HuH-7.5 (cell line): ENCODE measurements at regions not wholly inside any gene's neighbourhood (a gene's known extent, or its start where the extent isn't known, plus 50 kb on each side); places are given as distances from the start of the nearest gene placed in this dataset.
A peak's percentile ranks its signal among the peaks of the same experiment; 100 is the strongest.

Source experiments
- DNase-seq: peaks from one replicate; pipeline ENCODE4 v3.0.0; 2011; ENCODE audit warnings: low spot score

GRCh38 chr4:129897111-129897510 is 801.2 kb downstream of the C4orf33 start:
- no peak for DNase-seq

- DNase-seq, result no peak
These were observed 803.9 kb downstream of the C4orf33 start for GRCh38 chr4:129899849-129900248.

GRCh38 chr4:129900430-129900953 is 804.5 kb downstream of the C4orf33 start:
- peak; percentile 1 for DNase-seq

- DNase-seq, result no peak
These were observed 805.3 kb downstream of the C4orf33 start for GRCh38 chr4:129901205-129901604.

- no peak for DNase-seq
These were observed 807.9 kb downstream of the C4orf33 start for GRCh38 chr4:129903861-129904260.

GRCh38 chr4:129905256-129905655 is 809.3 kb downstream of the C4orf33 start:
- no peak for DNase-seq

GRCh38 chr4:129908117-129908516 is 812.2 kb downstream of the C4orf33 start:
- no peak for DNase-seq

- DNase-seq, result no peak
These were observed 821.0 kb downstream of the C4orf33 start for GRCh38 chr4:129916991-129917390.

GRCh38 chr4:129917651-129918050 is 821.7 kb downstream of the C4orf33 start:
- DNase-seq, result no peak

- no peak for DNase-seq
These were observed 831.0 kb downstream of the C4orf33 start for GRCh38 chr4:129926936-129927335.

GRCh38 chr4:129929052-129929451 is 833.1 kb downstream of the C4orf33 start:
- DNase-seq, result no peak

- DNase-seq, result no peak
These were observed 834.0 kb downstream of the C4orf33 start for GRCh38 chr4:129929984-129930383.

GRCh38 chr4:129950217-129950616 is 854.3 kb downstream of the C4orf33 start:
- DNase-seq, result no peak

- no peak for DNase-seq
These were observed 870.2 kb downstream of the C4orf33 start for GRCh38 chr4:129966175-129966574.

GRCh38 chr4:129968366-129968765 is 872.4 kb downstream of the C4orf33 start:
- DNase-seq, result no peak

GRCh38 chr4:129968778-129969177 is 872.8 kb downstream of the C4orf33 start:
- DNase-seq, result no peak

- DNase-seq, result no peak
These were observed 874.8 kb downstream of the C4orf33 start for GRCh38 chr4:129970801-129971200.

GRCh38 chr4:129971419-129971818 is 875.5 kb downstream of the C4orf33 start:
- DNase-seq, result no peak

- no peak for DNase-seq
These were observed 876.3 kb downstream of the C4orf33 start for GRCh38 chr4:129972257-129972656.

GRCh38 chr4:129974730-129975129 is 878.8 kb downstream of the C4orf33 start:
- DNase-seq, result no peak

GRCh38 chr4:129978315-129978714 is 882.4 kb downstream of the C4orf33 start:
- DNase-seq, result no peak

- DNase-seq, result no peak
These were observed 893.0 kb downstream of the C4orf33 start for GRCh38 chr4:129988957-129989356.

GRCh38 chr4:129994715-129995114 is 898.8 kb downstream of the C4orf33 start:
- no peak for DNase-seq

GRCh38 chr4:129998436-129999150 is 902.6 kb downstream of the C4orf33 start:
- no peak for DNase-seq
